ENCODE measurements at regions not wholly inside any gene's neighbourhood (a gene's known extent, or its start where the extent isn't known, plus 50 kb on each side); places are given as distances from the start of the nearest gene placed in this dataset.

DNA sequence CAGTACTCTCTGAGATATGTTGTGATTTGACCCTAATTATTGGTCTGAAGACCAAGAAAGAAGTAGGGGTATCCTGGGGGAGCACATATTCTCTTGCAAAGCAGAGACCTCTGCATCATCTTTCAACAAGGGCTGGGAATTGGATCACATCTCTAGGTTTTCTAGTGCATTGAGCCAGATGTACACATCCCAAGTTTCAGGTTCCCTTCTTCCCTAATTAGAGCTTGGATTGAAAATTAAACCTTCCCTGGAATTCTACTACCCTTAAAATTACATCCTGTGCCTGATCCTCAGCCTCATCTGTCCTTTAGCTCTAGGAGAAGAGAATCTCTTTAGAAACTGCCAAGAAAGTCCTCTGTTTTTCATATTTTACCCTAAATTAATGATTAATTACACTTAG, 839.6 kb downstream of the SLC6A15 start:
- no peak overlapping the region for H3K27ac ChIP-seq
- TF ChIP-seq, protein P1, sequence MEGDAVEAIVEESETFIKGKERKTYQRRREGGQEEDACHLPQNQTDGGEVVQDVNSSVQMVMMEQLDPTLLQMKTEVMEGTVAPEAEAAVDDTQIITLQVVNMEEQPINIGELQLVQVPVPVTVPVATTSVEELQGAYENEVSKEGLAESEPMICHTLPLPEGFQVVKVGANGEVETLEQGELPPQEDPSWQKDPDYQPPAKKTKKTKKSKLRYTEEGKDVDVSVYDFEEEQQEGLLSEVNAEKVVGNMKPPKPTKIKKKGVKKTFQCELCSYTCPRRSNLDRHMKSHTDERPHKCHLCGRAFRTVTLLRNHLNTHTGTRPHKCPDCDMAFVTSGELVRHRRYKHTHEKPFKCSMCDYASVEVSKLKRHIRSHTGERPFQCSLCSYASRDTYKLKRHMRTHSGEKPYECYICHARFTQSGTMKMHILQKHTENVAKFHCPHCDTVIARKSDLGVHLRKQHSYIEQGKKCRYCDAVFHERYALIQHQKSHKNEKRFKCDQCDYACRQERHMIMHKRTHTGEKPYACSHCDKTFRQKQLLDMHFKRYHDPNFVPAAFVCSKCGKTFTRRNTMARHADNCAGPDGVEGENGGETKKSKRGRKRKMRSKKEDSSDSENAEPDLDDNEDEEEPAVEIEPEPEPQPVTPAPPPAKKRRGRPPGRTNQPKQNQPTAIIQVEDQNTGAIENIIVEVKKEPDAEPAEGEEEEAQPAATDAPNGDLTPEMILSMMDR (conservative IDR thresholded peaks at IDR 0.05): no peak
- TF ChIP-seq ZFX (IDR thresholded peaks at IDR 0.05): no peak

DNA sequence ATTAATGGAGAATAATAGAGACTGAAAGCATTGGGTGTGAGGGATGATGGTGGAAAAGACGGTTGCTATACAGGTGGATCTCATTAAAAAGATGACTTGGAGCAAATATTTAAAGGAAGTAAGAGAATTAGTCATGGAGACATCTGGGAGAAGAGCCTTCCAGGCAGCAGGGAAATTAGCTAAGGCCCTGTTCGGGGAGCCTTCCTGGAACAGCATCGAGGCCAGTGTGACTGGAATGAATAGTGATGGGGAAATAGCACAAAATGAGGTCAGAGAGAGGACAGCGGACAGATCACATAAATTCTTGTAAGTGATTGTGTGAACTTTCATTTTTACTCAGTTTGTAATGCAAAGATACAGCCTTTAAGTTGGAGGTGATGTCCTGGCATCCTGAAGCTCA, 842.3 kb downstream of the SLC6A15 start:
- TF ChIP-seq, protein P1 (conservative IDR thresholded peaks at IDR 0.05): no peak
- TF ChIP-seq ZFX (IDR thresholded peaks at IDR 0.05): no peak
- H3K27ac ChIP-seq: no peak overlapping the region

DNA sequence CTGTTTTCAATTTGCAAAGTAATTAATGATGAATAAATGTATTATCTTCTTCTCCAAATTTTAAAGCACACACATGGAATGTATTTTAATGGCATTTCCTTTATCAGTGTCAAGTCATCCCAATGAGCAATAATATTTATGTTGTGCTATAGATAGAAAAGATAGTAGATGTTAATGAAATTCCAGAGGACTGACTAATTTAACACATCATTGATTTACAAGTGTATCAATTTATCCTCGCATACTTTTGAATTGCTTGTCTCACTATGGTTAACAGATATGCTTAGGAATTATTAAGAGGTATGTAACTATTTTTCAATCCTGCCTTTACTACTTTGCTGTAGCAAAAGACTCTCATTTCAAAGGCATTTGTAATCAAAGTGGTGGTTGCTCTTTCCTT, 842.9 kb downstream of the SLC6A15 start:
- TF ChIP-seq, protein P1 (conservative IDR thresholded peaks at IDR 0.05): no peak
- no peak for TF ChIP-seq ZFX (IDR thresholded peaks at IDR 0.05)
- H3K27ac ChIP-seq: no peak overlapping the region

DNA sequence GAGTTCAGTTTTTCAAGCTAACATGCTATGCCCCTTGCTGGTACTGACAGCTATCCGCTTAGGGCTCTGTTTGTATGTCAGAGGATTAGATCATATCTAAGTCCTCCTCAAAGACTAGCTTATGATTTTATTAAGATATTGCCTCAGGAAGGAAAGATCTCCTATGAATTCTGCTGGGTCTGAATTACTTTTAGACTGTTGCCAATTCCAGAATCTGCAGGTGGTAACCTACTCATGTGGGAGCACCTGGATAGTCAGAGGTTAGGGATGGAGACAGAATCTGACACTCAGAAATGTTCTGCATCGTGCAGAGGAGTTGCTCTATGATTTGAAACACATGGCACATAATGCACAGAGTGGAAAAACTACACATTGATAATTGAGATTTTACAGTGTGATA, 843.4 kb downstream of the SLC6A15 start:
- TF ChIP-seq, protein P1 (conservative IDR thresholded peaks at IDR 0.05): no peak
- no peak for TF ChIP-seq ZFX (IDR thresholded peaks at IDR 0.05)
- H3K27ac ChIP-seq: no peak overlapping the region

DNA sequence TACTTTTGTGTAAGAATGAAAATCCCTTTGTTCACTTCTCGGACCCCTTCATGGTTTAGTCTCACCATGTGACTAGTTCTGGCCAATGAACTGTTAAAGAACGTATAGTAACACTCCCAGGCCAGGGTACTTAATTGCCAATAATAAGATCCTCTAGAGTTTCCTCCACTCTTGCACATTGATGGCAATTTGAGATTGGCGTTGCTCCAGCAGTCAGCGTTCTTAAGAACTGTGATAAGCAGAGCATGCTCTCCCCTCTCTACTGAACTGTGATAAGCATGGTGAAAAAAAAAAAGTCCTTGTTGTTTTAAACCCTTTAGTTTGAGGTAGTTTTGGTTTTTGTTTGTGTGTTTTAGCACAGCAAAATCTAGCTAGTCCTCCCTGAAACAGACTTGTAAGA, 854.5 kb downstream of the SLC6A15 start:
- no peak overlapping the region for H3K27ac ChIP-seq
- TF ChIP-seq, protein P1 (conservative IDR thresholded peaks at IDR 0.05): no peak
- no peak for TF ChIP-seq ZFX (IDR thresholded peaks at IDR 0.05)

DNA sequence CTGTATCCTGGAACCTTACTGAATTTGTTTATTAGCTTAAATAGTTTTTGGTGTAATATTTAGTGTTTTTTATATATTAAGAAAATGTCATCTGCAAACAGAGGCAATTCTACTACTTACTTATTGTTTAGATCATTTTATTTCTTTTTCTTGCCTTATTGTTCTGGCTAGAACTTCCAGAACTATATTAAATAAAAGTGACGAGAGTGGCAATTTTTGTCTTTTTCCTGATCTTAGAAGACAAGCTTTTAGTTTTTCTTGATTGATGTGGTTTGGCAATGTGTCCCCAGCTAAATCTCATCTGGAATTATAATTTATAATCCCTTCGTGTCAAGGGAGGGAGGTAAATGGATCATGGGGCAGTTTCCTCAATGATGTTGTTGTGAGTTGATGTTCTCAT, 857.8 kb downstream of the SLC6A15 start:
- no peak for TF ChIP-seq ZFX (IDR thresholded peaks at IDR 0.05)
- TF ChIP-seq, protein P1 (conservative IDR thresholded peaks at IDR 0.05): no peak
- no peak overlapping the region for H3K27ac ChIP-seq

DNA sequence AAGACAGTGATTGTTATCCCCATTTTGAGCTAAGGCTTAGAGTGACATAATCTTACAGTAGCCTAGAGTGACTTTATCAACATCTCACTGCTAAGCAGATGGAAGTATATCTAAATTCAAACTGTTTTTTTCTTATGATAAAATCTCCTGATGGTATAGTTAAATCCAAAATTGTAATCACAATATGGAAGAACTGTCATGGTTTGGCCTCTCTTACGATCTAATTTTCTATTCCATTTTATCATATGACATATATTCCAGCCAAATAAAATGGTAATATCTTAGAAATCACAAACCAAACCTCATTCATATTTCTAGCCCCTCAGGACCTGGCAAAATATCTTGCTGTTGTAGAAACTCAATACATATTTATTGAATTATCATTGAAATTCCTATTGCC, 864.7 kb downstream of the SLC6A15 start:
- TF ChIP-seq, protein P1 (conservative IDR thresholded peaks at IDR 0.05): no peak
- TF ChIP-seq ZFX (IDR thresholded peaks at IDR 0.05): no peak
- no peak overlapping the region for H3K27ac ChIP-seq
